Activated B cell treated with CpG ODN at 0.5 μM for 24 hours (primary cell): ENCODE measurements at regions not wholly inside any gene's neighbourhood (a gene's known extent, or its start where the extent isn't known, plus 50 kb on each side); places are given as distances from the start of the nearest gene placed in this dataset.

Experiments used
- ATAC-seq: fragments of 200-7000 bp; cut with Tn5 transposase; one replicate; pipeline ENCODE4 v1.10.0; 2021; ENCODE audit warnings: low read depth, mild to moderate bottlenecking, moderate library complexity
- CTCF ChIA-PET: fragments of 350-600 bp; sonication (Branson Sonifier 250); formaldehyde crosslinking; loops from one replicate; lab custom pipeline; 2021; ENCODE audit warnings: antibody characterized with exemption; lab: Charles Lee
- POLR2A ChIA-PET: fragments of 350-600 bp; sonication (Branson Sonifier 250); formaldehyde crosslinking; loops from one replicate; lab custom pipeline; 2021; ENCODE audit warnings: antibody characterized with exemption; lab: Charles Lee
- DNase-seq: peaks from one replicate; pipeline ENCODE4 v3.0.0; 2022
- H3K27ac Mint-ChIP-seq: one replicate; pipeline ENCODE4 v1.8.0; 2020; ENCODE audit warnings: mixed read lengths
- H3K27me3 Mint-ChIP-seq: one replicate; pipeline ENCODE4 v1.8.0; 2021; ENCODE audit warnings: mixed read lengths
- H3K36me3 Mint-ChIP-seq: one replicate; pipeline ENCODE4 v1.8.0; 2021; ENCODE audit warnings: low read depth, mixed read lengths
- H3K4me1 Mint-ChIP-seq: one replicate; pipeline ENCODE4 v1.8.0; 2021; ENCODE audit warnings: mixed read lengths
- H3K4me3 Mint-ChIP-seq: one replicate; pipeline ENCODE4 v1.8.0; 2020; ENCODE audit warnings: mild to moderate bottlenecking, mixed read lengths
- H3K9me3 Mint-ChIP-seq: one replicate; pipeline ENCODE4 v1.8.0; 2020; ENCODE audit warnings: mixed read lengths
- CTCF ChIP-seq: fragments of 200-600 bp; IDR thresholded peaks from one replicate; pipeline ENCODE4 v1.8.0; 2022; ENCODE audit warnings: antibody characterized with exemption, mild to moderate bottlenecking
- intact Hi-C: fragments of 100-400 bp; cut with micrococcal nuclease; formaldehyde crosslinking; loops from one replicate; pipeline ENCODE4 v1.15.1; 2024

- no peak overlapping the region for H3K4me3 Mint-ChIP-seq
- CTCF ChIA-PET = no interaction called here
- H3K27ac Mint-ChIP-seq = no peak overlapping the region
- no peaks in the 10 kb centered on the region for H3K4me1 Mint-ChIP-seq
- peaks cover 3% of the 10 kb centered on the region for H3K36me3 Mint-ChIP-seq
- no peak for DNase-seq
- ATAC-seq = no peak
- POLR2A ChIA-PET = no interaction called here
- peaks cover 34% of the 10 kb centered on the region for H3K9me3 Mint-ChIP-seq
- peaks cover 21% of the 10 kb centered on the region for H3K27me3 Mint-ChIP-seq
- intact Hi-C loops = no loop called here
- TF ChIP-seq CTCF = no peak
These were observed 111.7 kb upstream of the RAI14 start for GRCh38 chr5:34544403-34544802.

DNA sequence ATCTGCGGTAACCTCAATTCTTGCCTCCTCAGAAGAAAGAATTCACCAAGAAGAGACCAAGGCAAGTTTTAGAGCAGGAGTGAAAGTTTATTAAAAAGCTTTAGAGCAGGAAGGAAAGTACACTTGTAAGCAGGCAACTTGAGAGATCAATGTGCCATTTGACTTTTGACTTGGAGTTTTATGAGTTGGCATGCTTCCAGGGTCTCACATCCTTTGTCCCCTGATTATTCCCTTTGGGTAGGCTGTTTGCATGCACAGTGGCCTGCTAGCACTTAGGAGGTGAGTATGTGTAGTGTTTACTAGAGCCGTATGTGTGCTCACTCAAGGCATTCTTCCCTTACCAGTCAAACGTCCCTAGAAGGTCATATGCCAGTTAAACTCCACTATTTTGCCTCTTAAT, 111.0 kb upstream of the RAI14 start:
- POLR2A ChIA-PET = no interaction called here
- Mint-ChIP-seq H3K27me3 (peaks cover 17% of the 10 kb centered on the region), H3K4me1 (no peaks in the 10 kb centered on the region)

DNA sequence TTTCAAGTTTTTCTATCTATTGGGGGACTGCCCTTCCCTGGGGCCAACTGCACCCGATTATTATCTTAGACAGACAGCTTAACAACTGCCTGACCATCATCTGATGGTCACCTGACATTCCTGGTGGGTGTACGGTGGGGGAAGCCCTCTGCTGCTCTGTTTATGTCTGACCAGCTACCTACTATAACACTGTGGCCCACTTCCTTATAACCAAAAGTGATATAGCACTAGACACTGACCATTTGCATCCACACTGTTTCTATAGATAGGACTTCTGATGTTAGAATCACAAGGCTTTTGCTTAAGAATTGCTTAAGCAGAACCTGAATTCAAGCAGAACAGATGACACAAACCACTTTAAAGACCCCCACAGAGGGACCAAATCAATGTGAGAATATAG, 110.5 kb upstream of the RAI14 start:
- H3K4me1 Mint-ChIP-seq = no peaks in the 10 kb centered on the region
- no peak for DNase-seq
- ATAC-seq = no peak
- peaks cover 34% of the 10 kb centered on the region for H3K9me3 Mint-ChIP-seq
- H3K27me3 Mint-ChIP-seq = peaks cover 13% of the 10 kb centered on the region
- no peak for TF ChIP-seq CTCF
- peaks cover 3% of the 10 kb centered on the region for H3K36me3 Mint-ChIP-seq
- no peak overlapping the region for H3K4me3 Mint-ChIP-seq
- ChIA-PET POLR2A (no interaction called here), CTCF (no interaction called here)
- intact Hi-C loops = no loop called here
- H3K27ac Mint-ChIP-seq = no peak overlapping the region

More for the DNA sequence above, 111.0 kb upstream of the RAI14 start:
- Mint-ChIP-seq H3K27ac (no peak overlapping the region), H3K36me3 (peaks cover 3% of the 10 kb centered on the region), H3K4me3 (no peak overlapping the region), H3K9me3 (peaks cover 34% of the 10 kb centered on the region)
- DNase-seq (no peak), ATAC-seq (no peak)
- intact Hi-C loops = no loop called here
- CTCF ChIA-PET = no interaction called here
- TF ChIP-seq CTCF = no peak

DNA sequence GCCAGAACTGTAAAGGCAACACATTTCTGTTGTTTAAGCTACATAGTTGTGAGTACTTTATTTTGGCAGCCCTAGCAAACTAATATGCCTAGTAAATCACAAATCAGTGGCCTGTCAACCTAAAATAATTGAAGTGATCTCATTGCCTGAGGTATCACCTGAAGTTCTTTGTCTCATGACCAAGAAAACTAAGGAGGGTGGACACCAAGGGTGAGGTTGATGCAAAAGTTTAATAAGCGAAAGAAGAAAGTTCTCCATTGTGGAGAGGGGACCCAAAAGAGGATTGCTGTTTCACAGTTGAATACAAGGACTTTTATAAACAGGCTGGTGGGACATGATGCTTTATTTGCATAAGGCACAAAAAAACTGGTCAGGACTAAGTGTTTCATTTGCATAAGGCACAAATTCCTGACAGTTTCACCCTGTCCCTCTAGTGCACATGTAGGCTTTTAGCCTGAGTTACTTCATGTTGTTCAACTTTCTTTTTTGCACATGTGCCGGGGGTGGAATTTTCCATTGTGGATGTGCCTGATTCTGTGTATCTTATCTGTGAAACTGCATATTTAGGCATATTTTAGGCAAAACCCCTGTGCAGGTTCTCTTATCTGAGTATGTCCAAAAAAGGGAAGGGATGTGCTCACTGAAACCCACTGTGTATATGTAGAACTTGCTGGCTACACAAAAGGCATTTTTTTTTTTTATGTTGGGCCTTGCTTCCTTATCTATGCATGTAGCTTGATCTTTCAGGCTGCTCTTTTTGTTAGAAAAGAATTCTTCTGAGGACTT, 108.6 kb upstream of the RAI14 start:
- peaks cover 3% of the 10 kb centered on the region for H3K36me3 Mint-ChIP-seq
- intact Hi-C loops = no loop called here
- H3K4me1 Mint-ChIP-seq = no peaks in the 10 kb centered on the region
- H3K4me3 Mint-ChIP-seq = no peak overlapping the region
- ATAC-seq (no peak), DNase-seq (no peak)
- CTCF ChIA-PET = no interaction called here
- peaks cover 4% of the 10 kb centered on the region for H3K27me3 Mint-ChIP-seq
- no peak for TF ChIP-seq CTCF
- POLR2A ChIA-PET = no interaction called here
- H3K27ac Mint-ChIP-seq = no peak overlapping the region
- H3K9me3 Mint-ChIP-seq = peaks cover 34% of the 10 kb centered on the region

- ATAC-seq = no peak
- CTCF ChIA-PET = no interaction called here
- POLR2A ChIA-PET = no interaction called here
- Mint-ChIP-seq H3K36me3 (peaks cover 3% of the 10 kb centered on the region), H3K9me3 (peaks cover 34% of the 10 kb centered on the region), H3K4me3 (no peak overlapping the region), H3K27me3 (peaks cover 4% of the 10 kb centered on the region), H3K4me1 (no peaks in the 10 kb centered on the region), H3K27ac (no peak overlapping the region)
- intact Hi-C loops = no loop called here
- no peak for DNase-seq
- no peak for TF ChIP-seq CTCF
These were observed 108.1 kb upstream of the RAI14 start for GRCh38 chr5:34548086-34548403.
